Thoracic aorta (tissue), 2 donors: ENCODE measurements at regions not wholly inside any gene's neighbourhood (a gene's known extent, or its start where the extent isn't known, plus 50 kb on each side); places are given as distances from the start of the nearest gene placed in this dataset.

Experiments used
- ATAC-seq: fragments of 150-250 bp; one replicate; pipeline ENCODE4 v1.8.0; 2017; ENCODE audit warnings: low read depth; ENCODE audit not compliant: insufficient number of reproducible peaks, low FRiP score
- DNase-seq: peaks from one replicate; pipeline ENCODE4 v3.0.0-alpha.2; 2020; ENCODE audit warnings: low spot score
- H3K27ac ChIP-seq, 2 donors: fragments of 200-600 bp; sonication (generic); 1 replicate in 1 of 2; 2 replicates in 1 of 2; pipeline ENCODE4 v1.5.1; 2016; ENCODE audit warnings: mild to moderate bottlenecking in 2 of 2, moderate library complexity in 2 of 2
- H3K27me3 ChIP-seq: fragments of 200-600 bp; sonication (generic); replicated peaks from 2 replicates; pipeline ENCODE4 v1.6.0; 2016; ENCODE audit warnings: mild to moderate bottlenecking; ENCODE audit not compliant: insufficient read depth
- H3K36me3 ChIP-seq: fragments of 200-600 bp; sonication (generic); one replicate; pipeline ENCODE4 v1.5.1; 2016
- H3K4me1 ChIP-seq, 2 donors: fragments of 200-600 bp; sonication (generic); 1 replicate in 1 of 2; 2 replicates in 1 of 2; pipeline versions ENCODE4 v1.5.1 to v1.6.0; 2016; ENCODE audit warnings: low read depth in 2 of 2, mild to moderate bottlenecking in 1 of 2; ENCODE audit not compliant: control insufficient read depth in 1 of 2
- H3K4me3 ChIP-seq: fragments of 200-600 bp; sonication (generic); 2 replicates; pipeline ENCODE4 v1.5.1; 2016; ENCODE audit warnings: mild to moderate bottlenecking
- H3K9me3 ChIP-seq: fragments of 200-600 bp; sonication (generic); 2 replicates; pipeline ENCODE4 v1.5.1; 2016
- CTCF ChIP-seq: fragments of 200-600 bp; sonication (generic); IDR thresholded peaks from one replicate; pipeline ENCODE4 v1.5.1; 2019; ENCODE audit warnings: antibody characterized with exemption

GRCh38 chr17:72069586-72070202, 51.1 kb upstream of the SOX9 start:
- Histone ChIP-seq H3K9me3 (no peaks in the 10 kb centered on the region), H3K4me3 (no peak overlapping the region), H3K36me3 (no peaks in the 10 kb centered on the region), H3K27me3 (no peaks in the 10 kb centered on the region), H3K27ac (no peak overlapping the region), H3K4me1 (no peaks in the 10 kb centered on the region)
- DNase-seq (no peak), ATAC-seq (no peak)
- no peak for TF ChIP-seq CTCF
